B cell (primary cell): ENCODE measurements at regions not wholly inside any gene's neighbourhood (a gene's known extent, or its start where the extent isn't known, plus 50 kb on each side); places are given as distances from the start of the nearest gene placed in this dataset.

ENCODE experiments used
- ATAC-seq: fragments of 200-7000 bp; cut with Tn5 transposase; one replicate; pipeline ENCODE4 v1.10.0; 2021; ENCODE audit warnings: low read depth, mild to moderate bottlenecking, moderate number of reproducible peaks, moderate library complexity
- CTCF ChIA-PET: fragments of 350-600 bp; sonication (Branson Sonifier 250); formaldehyde crosslinking; loops from one replicate; lab custom pipeline; 2021; ENCODE audit warnings: antibody characterized with exemption, inconsistent platforms; lab: Charles Lee
- POLR2A ChIA-PET: fragments of 350-600 bp; sonication (Branson Sonifier 250); formaldehyde crosslinking; loops from one replicate; lab custom pipeline; 2021; ENCODE audit warnings: antibody characterized with exemption; lab: Charles Lee
- DNase-seq: peaks from one replicate; pipeline ENCODE4 v3.0.0; 2013
- H2AFZ ChIP-seq: 2 replicates; pipeline ENCODE4 v1.6.1; 2012; ENCODE audit warnings: mild to moderate bottlenecking, low read depth, low read length; ENCODE audit not compliant: insufficient read depth, poor library complexity, severe bottlenecking
- H3K27ac ChIP-seq, 2 donors: 1 replicate in 1 of 2; 2 replicates in 1 of 2; pipeline ENCODE4 v1.5.1; 2012 to 2013; ENCODE audit warnings: low read length in 2 of 2, mild to moderate bottlenecking in 2 of 2, moderate library complexity in 1 of 2
- H3K27me3 ChIP-seq, 4 experiments: fragments of 200-600 bp in 1 of 4; sonication (generic) in 1 of 4; replicated peaks in 1 of 4; 1 replicate in 2 of 4; 2 replicates in 2 of 4; pipeline versions ENCODE4 v1.6.1 to v1.7.0; 2013 to 2016; ENCODE audit warnings: low read length in 3 of 4, mild to moderate bottlenecking in 2 of 4, mixed read lengths in 1 of 4, moderate library complexity in 1 of 4; ENCODE audit not compliant: insufficient read depth in 4 of 4, control insufficient read depth in 3 of 4; ENCODE audit errors: control extremely low read depth in 1 of 4
- H3K36me3 ChIP-seq, 2 experiments: replicated peaks in 1 of 2; 1 replicate in 1 of 2; 2 replicates in 1 of 2; pipeline versions ENCODE4 v1.6.1 to v1.7.1; 2013; ENCODE audit warnings: low read length in 1 of 2; ENCODE audit not compliant: insufficient read depth in 2 of 2, control insufficient read depth in 1 of 2; ENCODE audit errors: control extremely low read depth in 1 of 2, extremely low read depth in 1 of 2
- H3K4me1 ChIP-seq, 2 donors: fragments of 200-600 bp in 1 of 2; sonication (generic) in 1 of 2; 1 replicate in 1 of 2; 2 replicates in 1 of 2; pipeline versions ENCODE4 v1.5.1 to v1.6.1; 2013 to 2017; ENCODE audit warnings: low read length in 2 of 2; ENCODE audit not compliant: control insufficient read depth in 2 of 2, insufficient read depth in 2 of 2
- H3K4me2 ChIP-seq: replicated peaks from 2 replicates; pipeline ENCODE3; 2012; ENCODE audit warnings: mild to moderate bottlenecking, low read depth, low read length; ENCODE audit not compliant: poor library complexity, severe bottlenecking
- H3K4me3 ChIP-seq, 5 experiments: fragments of 200-600 bp in 1 of 5; sonication (generic) in 1 of 5; 1 replicate in 3 of 5; 2 replicates in 2 of 5; pipeline versions ENCODE4 v1.5.1 to v1.7.0; 2011 to 2016; ENCODE audit warnings: low read length in 4 of 5, mild to moderate bottlenecking in 4 of 5, low read depth in 2 of 5, control low read depth in 1 of 5, moderate library complexity in 1 of 5; ENCODE audit not compliant: insufficient read depth in 1 of 5; ENCODE audit errors: control extremely low read depth in 1 of 5, extremely low read depth in 1 of 5
- H3K79me2 ChIP-seq: fragments of 200-600 bp; sonication (generic); one replicate; pipeline ENCODE4 v1.6.0; 2016; ENCODE audit warnings: low read length; ENCODE audit not compliant: control insufficient read depth, insufficient read depth
- H3K9ac ChIP-seq: fragments of 200-600 bp; sonication (generic); 2 replicates; pipeline ENCODE4 v1.6.1; 2017; ENCODE audit warnings: mild to moderate bottlenecking, low read length, moderate library complexity
- H3K9me3 ChIP-seq, 3 donors: one replicate each; pipeline versions ENCODE4 v1.6.1 to v1.7.1; 2013; ENCODE audit warnings: low read length in 2 of 3; ENCODE audit not compliant: control insufficient read depth in 2 of 3, insufficient read depth in 1 of 3; ENCODE audit errors: control extremely low read depth in 1 of 3
- H4K20me1 ChIP-seq: 2 replicates; pipeline ENCODE4 v1.6.0; 2012; ENCODE audit warnings: mild to moderate bottlenecking, low read length; ENCODE audit not compliant: insufficient read depth, control insufficient read depth, poor library complexity, severe bottlenecking
- H3K27ac Mint-ChIP-seq: one replicate; pipeline ENCODE4 v1.8.0; 2021; ENCODE audit warnings: mixed read lengths
- H3K27me3 Mint-ChIP-seq: one replicate; pipeline ENCODE4 v1.8.0; 2021; ENCODE audit warnings: mixed read lengths
- H3K4me1 Mint-ChIP-seq: one replicate; pipeline ENCODE4 v1.8.0; 2021; ENCODE audit warnings: mixed read lengths
- H3K4me3 Mint-ChIP-seq: one replicate; pipeline ENCODE4 v1.8.0; 2021; ENCODE audit warnings: mixed read lengths
- H3K9me3 Mint-ChIP-seq: one replicate; pipeline ENCODE4 v1.8.0; 2022; ENCODE audit warnings: mixed read lengths; ENCODE audit not compliant: insufficient read depth
- CTCF ChIP-seq: fragments of 200-600 bp; IDR thresholded peaks from one replicate; pipeline ENCODE4 v1.8.0; 2022; ENCODE audit warnings: antibody characterized with exemption, mild to moderate bottlenecking
- EZH2 ChIP-seq: IDR thresholded peaks from 2 replicates; pipeline ENCODE4 v1.6.1; 2012; ENCODE audit warnings: borderline replicate concordance, low read depth, mild to moderate bottlenecking, moderate library complexity, low read length; ENCODE audit not compliant: insufficient read depth, poor library complexity, severe bottlenecking
- WGBS: methylation state at CpG from one replicate; pipeline ENCODE4 v1.1.5; 2013; ENCODE audit warnings: missing lambda C conversion rate; ENCODE audit not compliant: insufficient coverage; 5-methylcytosine and 5-hydroxymethylcytosine counted together
- intact Hi-C: fragments of 100-400 bp; cut with micrococcal nuclease; formaldehyde crosslinking; loops from one replicate; pipeline ENCODE4 v1.10.0; 2022

DNA sequence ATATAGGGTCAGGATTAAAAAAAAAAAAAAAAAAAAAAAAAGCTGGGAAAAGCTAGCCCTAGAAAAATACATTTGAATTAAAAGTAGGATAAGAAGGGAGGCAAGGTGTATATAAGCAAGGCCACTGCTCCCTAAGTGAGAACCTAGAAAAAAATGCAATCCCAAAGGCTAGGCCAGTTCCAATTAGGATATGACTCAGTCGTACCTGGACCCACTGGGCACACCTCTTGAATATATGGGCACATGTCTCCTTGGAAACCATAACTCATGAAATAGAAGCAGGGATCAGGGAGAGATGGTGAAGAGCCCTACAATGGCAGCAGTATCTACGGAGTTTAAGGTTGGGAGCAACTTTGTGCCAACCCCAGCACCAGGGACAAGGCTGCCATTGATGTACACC is 314.1 kb upstream of the IL12A start:
- ATAC-seq (no peak), DNase-seq (no peak)
- no peak overlapping the region for H2AFZ ChIP-seq
- H3K27me3 ChIP-seq, result peaks cover 0 to 2% (median 0%) of the 10 kb centered on the region in 4 experiments
- H3K9ac ChIP-seq, result no peak overlapping the region
- TF ChIP-seq CTCF, result no peak
- no peak for TF ChIP-seq EZH2
- H3K4me3 ChIP-seq, result no peak overlapping the region
- intact Hi-C loops, result no loop called here
- H3K9me3 Mint-ChIP-seq, result no peaks in the 10 kb centered on the region
- H3K4me3 Mint-ChIP-seq, result no peak overlapping the region
- no peak overlapping the region for H3K4me2 ChIP-seq
- ChIA-PET POLR2A (no interaction called here), CTCF (interaction anchor here (0.6 kb wide), 1 partner anchor 52 kb away, joined by 3 read pairs; no protein-coding TSS in a partner anchor)
- H4K20me1 ChIP-seq, result no peaks in the 10 kb centered on the region
- H3K4me1 ChIP-seq, result no peaks in the 10 kb centered on the region
- H3K27ac ChIP-seq, result no peak overlapping the region
- H3K27me3 Mint-ChIP-seq, result peaks cover 3% of the 10 kb centered on the region
- no peaks in the 10 kb centered on the region for H3K36me3 ChIP-seq
- 93% methylated on average over 2 of the region's 2 CpGs for WGBS
- no peaks in the 10 kb centered on the region for H3K9me3 ChIP-seq
- no peak overlapping the region for H3K27ac Mint-ChIP-seq
- no peaks in the 10 kb centered on the region for H3K4me1 Mint-ChIP-seq
- H3K79me2 ChIP-seq, result no peaks in the 10 kb centered on the region

DNA sequence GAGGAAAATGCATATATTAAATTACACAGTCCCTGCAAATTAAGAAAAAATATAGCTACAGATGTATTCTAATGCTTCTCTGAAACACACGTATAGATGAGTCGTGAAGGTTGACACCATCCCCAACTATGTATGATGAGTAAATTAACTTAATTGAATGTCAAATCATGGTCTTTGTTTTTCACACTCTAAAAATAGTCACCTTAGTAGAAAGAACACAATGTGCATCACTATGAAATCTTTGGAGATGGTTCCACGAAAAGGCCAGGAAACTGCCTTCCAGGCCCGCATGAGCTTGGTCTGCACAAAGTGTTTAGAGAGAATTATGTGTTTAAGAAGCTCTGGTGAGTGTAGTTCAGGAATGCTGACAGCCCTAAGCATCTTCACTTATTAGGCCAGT is 313.4 kb upstream of the IL12A start:
- Histone ChIP-seq H3K4me2 (no peak overlapping the region), H3K79me2 (no peaks in the 10 kb centered on the region), H4K20me1 (no peaks in the 10 kb centered on the region), H3K9me3 (no peaks in the 10 kb centered on the region), H3K36me3 (no peaks in the 10 kb centered on the region), H2AFZ (no peak overlapping the region), H3K27me3 (peaks cover 0 to 2% (median 0%) of the 10 kb centered on the region in 4 experiments), H3K27ac (no peak overlapping the region), H3K4me3 (no peak overlapping the region), H3K9ac (no peak overlapping the region), H3K4me1 (no peaks in the 10 kb centered on the region)
- H3K27ac Mint-ChIP-seq, result no peak overlapping the region
- intact Hi-C loops, result no loop called here
- no peak overlapping the region for H3K4me3 Mint-ChIP-seq
- peaks cover 3% of the 10 kb centered on the region for H3K27me3 Mint-ChIP-seq
- CTCF ChIA-PET, result interaction anchor here (0.6 kb wide), 1 partner anchor 53 kb away, joined by 3 read pairs; no protein-coding TSS in a partner anchor
- no CpG with 5 or more reads among the region's 4 CpGs for WGBS
- no peaks in the 10 kb centered on the region for H3K9me3 Mint-ChIP-seq
- no peak for TF ChIP-seq EZH2
- no peak for TF ChIP-seq CTCF
- no peak for ATAC-seq
- DNase-seq, result no peak
- POLR2A ChIA-PET, result no interaction called here
- H3K4me1 Mint-ChIP-seq, result no peaks in the 10 kb centered on the region
